ENCODE measurements at regions not wholly inside any gene's neighbourhood (a gene's known extent, or its start where the extent isn't known, plus 50 kb on each side); places are given as distances from the start of the nearest gene placed in this dataset.

DNA sequence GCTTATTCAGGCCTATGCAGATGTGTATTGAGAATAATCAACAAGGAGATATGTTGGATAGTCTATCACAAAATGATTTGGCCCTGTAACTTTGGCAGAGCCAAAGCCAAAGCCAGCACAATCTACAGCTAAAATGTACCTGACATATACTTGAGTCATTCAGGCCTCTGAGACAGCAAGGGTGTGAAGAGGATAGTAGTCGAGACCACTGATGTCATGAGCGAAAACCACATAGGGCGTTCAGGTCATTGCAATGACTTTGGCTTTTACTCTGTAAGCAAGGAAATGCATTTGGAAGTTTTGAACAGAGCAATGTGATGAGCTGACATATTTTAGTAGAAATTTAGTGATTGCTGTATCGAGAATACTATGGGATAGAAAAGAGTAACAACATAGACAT is 579.6 kb downstream of the AMY1C start:
- TF ChIP-seq, protein P1, sequence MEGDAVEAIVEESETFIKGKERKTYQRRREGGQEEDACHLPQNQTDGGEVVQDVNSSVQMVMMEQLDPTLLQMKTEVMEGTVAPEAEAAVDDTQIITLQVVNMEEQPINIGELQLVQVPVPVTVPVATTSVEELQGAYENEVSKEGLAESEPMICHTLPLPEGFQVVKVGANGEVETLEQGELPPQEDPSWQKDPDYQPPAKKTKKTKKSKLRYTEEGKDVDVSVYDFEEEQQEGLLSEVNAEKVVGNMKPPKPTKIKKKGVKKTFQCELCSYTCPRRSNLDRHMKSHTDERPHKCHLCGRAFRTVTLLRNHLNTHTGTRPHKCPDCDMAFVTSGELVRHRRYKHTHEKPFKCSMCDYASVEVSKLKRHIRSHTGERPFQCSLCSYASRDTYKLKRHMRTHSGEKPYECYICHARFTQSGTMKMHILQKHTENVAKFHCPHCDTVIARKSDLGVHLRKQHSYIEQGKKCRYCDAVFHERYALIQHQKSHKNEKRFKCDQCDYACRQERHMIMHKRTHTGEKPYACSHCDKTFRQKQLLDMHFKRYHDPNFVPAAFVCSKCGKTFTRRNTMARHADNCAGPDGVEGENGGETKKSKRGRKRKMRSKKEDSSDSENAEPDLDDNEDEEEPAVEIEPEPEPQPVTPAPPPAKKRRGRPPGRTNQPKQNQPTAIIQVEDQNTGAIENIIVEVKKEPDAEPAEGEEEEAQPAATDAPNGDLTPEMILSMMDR (conservative IDR thresholded peaks at IDR 0.05; ENCODE audit: low read depth, low read length) = no peak
- no peak for TF ChIP-seq EZH2 (IDR thresholded peaks at IDR 0.05; ENCODE audit: borderline replicate concordance, low read depth, low read length, poor library complexity, severe bottlenecking)

Measured in A673 (cell line).